GM19025 (cell line): ENCODE measurements at regions not wholly inside any gene's neighbourhood (a gene's known extent, or its start where the extent isn't known, plus 50 kb on each side); places are given as distances from the start of the nearest gene placed in this dataset.
"Not testable (repeated sequence)": the region's sequence is repeated elsewhere in the genome, so short reads cannot be mapped to it uniquely, and the experiment has no call there.

Experiments
- ATAC-seq: cut with Tn5 transposase; IDR thresholded peaks from one replicate; pipeline ENCODE4 v1.9.1; 2021; ENCODE audit warnings: mild to moderate bottlenecking, low read depth, moderate library complexity; ENCODE audit not compliant: unreplicated experiment

GRCh38 chr12:17370621-17371020 lies 719.4 kb downstream of the RERGL start:
- ATAC-seq = no peak

GRCh38 chr12:17369556-17369955 lies 720.4 kb downstream of the RERGL start:
- no peak for ATAC-seq

- no peak for ATAC-seq
Observed at GRCh38 chr12:17361224-17361623, 728.8 kb downstream of the RERGL start.

- ATAC-seq = no peak
Observed at GRCh38 chr12:17358835-17359234, 731.2 kb downstream of the RERGL start.

GRCh38 chr12:17357396-17357795 lies 732.6 kb downstream of the RERGL start:
- ATAC-seq = no peak

GRCh38 chr12:17352164-17352563 lies 737.8 kb downstream of the RERGL start:
- ATAC-seq = no peak

GRCh38 chr12:17348311-17348710 lies 741.7 kb downstream of the RERGL start:
- no peak for ATAC-seq

- no peak for ATAC-seq
Observed at GRCh38 chr12:17344649-17345048, 738.7 kb upstream of the LMO3 start.

GRCh38 chr12:17342381-17342961 lies 736.5 kb upstream of the LMO3 start:
- no peak for ATAC-seq

GRCh38 chr12:17335487-17335886 lies 729.5 kb upstream of the LMO3 start:
- no peak for ATAC-seq

GRCh38 chr12:17334784-17335183 lies 728.8 kb upstream of the LMO3 start:
- no peak for ATAC-seq

GRCh38 chr12:17333287-17333686 lies 727.3 kb upstream of the LMO3 start:
- no peak for ATAC-seq

- ATAC-seq = no peak
Observed at GRCh38 chr12:17326649-17327048, 720.7 kb upstream of the LMO3 start.

- no peak for ATAC-seq
Observed at GRCh38 chr12:17322090-17322489, 716.1 kb upstream of the LMO3 start.

GRCh38 chr12:17304503-17305347 lies 698.8 kb upstream of the LMO3 start:
- no peak for ATAC-seq

- no peak for ATAC-seq
Observed at GRCh38 chr12:17302001-17302400, 696.0 kb upstream of the LMO3 start.

GRCh38 chr12:17301544-17301943 lies 695.6 kb upstream of the LMO3 start:
- no peak for ATAC-seq

GRCh38 chr12:17296882-17297281 lies 690.9 kb upstream of the LMO3 start:
- ATAC-seq = no peak

- ATAC-seq = no peak
Observed at GRCh38 chr12:17286874-17287273, 680.9 kb upstream of the LMO3 start.

- no peak for ATAC-seq
Observed at GRCh38 chr12:17284873-17285272, 678.9 kb upstream of the LMO3 start.

- ATAC-seq = no peak
Observed at GRCh38 chr12:17283563-17283962, 677.6 kb upstream of the LMO3 start.

GRCh38 chr12:17282169-17282568 lies 676.2 kb upstream of the LMO3 start:
- not testable (repeated sequence) for ATAC-seq
